WERI-Rb-1 (cell line): ENCODE measurements at regions not wholly inside any gene's neighbourhood (a gene's known extent, or its start where the extent isn't known, plus 50 kb on each side); places are given as distances from the start of the nearest gene placed in this dataset.

ENCODE experiments used
- DNase-seq: peaks from one replicate; pipeline ENCODE4 v3.0.0-alpha.2; 2020
- H3K27ac ChIP-seq: fragments of 250-450 bp; sonication (Bioruptor Pico); 2 replicates; pipeline ENCODE4 v1.5.1; 2020; ENCODE audit warnings: mild to moderate bottlenecking, moderate library complexity
- H3K27me3 ChIP-seq: fragments of 250-450 bp; sonication (Bioruptor Pico); 2 replicates; pipeline ENCODE4 v1.5.1; 2021; ENCODE audit warnings: mild to moderate bottlenecking, low read depth, moderate library complexity; ENCODE audit not compliant: insufficient read depth, severe bottlenecking
- H3K36me3 ChIP-seq: fragments of 250-450 bp; sonication (Bioruptor Pico); 2 replicates; pipeline ENCODE4 v1.5.1; 2020; ENCODE audit warnings: mild to moderate bottlenecking, moderate library complexity
- H3K4me3 ChIP-seq: 2 replicates; pipeline ENCODE4 v1.5.1; 2011; ENCODE audit warnings: low read depth, mild to moderate bottlenecking, control low read depth, low read length
- H3K9me3 ChIP-seq: fragments of 250-450 bp; sonication (Bioruptor Pico); 2 replicates; pipeline ENCODE4 v1.5.1; 2021; ENCODE audit warnings: mild to moderate bottlenecking, moderate library complexity; ENCODE audit not compliant: severe bottlenecking
- TF ChIP-seq, protein P1 (sequence below): IDR thresholded peaks from 2 replicates; pipeline ENCODE4 v1.5.1; 2011; ENCODE audit warnings: low read depth, mild to moderate bottlenecking, control low read depth, inconsistent platforms, low read length

DNA sequence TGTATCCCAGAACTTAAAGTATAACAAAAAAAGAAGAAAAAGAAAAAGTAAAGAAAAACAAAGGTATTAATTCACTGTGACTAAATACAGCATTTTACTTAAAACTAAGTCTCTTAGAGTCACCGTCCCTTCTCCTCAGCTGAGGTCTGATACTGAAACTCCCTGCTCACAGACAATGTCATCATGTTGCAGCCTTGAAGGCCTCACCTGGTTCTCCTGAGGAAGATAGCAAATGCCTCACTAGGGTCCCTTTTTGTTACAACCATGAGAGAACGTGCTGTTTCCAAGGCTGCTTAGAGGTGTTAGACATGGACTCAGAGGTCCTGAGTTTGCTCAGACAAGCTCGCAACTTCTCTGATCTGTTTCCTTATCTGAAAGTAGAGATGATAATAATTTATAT lies 357.2 kb downstream of the MTRR start:
- TF ChIP-seq, protein P1, sequence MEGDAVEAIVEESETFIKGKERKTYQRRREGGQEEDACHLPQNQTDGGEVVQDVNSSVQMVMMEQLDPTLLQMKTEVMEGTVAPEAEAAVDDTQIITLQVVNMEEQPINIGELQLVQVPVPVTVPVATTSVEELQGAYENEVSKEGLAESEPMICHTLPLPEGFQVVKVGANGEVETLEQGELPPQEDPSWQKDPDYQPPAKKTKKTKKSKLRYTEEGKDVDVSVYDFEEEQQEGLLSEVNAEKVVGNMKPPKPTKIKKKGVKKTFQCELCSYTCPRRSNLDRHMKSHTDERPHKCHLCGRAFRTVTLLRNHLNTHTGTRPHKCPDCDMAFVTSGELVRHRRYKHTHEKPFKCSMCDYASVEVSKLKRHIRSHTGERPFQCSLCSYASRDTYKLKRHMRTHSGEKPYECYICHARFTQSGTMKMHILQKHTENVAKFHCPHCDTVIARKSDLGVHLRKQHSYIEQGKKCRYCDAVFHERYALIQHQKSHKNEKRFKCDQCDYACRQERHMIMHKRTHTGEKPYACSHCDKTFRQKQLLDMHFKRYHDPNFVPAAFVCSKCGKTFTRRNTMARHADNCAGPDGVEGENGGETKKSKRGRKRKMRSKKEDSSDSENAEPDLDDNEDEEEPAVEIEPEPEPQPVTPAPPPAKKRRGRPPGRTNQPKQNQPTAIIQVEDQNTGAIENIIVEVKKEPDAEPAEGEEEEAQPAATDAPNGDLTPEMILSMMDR: no peak
- no peak overlapping the region for H3K4me3 ChIP-seq
- peaks cover 35% of the 10 kb centered on the region for H3K27me3 ChIP-seq
- H3K9me3 ChIP-seq: no peaks in the 10 kb centered on the region
- DNase-seq: no peak
- no peak overlapping the region for H3K27ac ChIP-seq
- H3K36me3 ChIP-seq: no peaks in the 10 kb centered on the region

- H3K4me3 ChIP-seq: no peak overlapping the region
- no peak for DNase-seq
- H3K27me3 ChIP-seq: peaks cover 42% of the 10 kb centered on the region
These were observed 358.2 kb downstream of the MTRR start for GRCh38 chr5:8227112-8227511.

DNA sequence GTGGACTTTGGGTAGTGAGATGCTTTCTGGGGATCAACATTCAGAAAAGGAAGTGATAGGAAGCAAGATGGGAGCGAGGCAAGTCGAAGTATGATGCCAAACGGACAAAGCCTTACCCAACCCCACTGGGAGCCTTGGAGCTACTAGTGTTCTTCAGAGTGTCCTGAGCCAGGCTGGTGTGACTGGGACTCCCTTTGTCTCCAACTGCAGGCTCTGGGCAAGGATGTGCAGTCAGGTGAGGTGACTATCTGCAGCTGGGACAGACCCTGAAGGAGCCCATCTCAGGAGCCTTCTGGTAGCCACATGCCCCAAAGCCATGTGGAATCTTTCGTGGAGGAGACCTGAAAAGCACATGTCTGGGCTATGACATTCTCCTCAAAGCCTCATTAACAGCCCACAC lies 360.6 kb downstream of the MTRR start:
- DNase-seq: no peak
- H3K9me3 ChIP-seq: no peaks in the 10 kb centered on the region

More at GRCh38 chr5:8227112-8227511, 358.2 kb downstream of the MTRR start:
- Histone ChIP-seq H3K27ac (no peak overlapping the region), H3K9me3 (no peaks in the 10 kb centered on the region), H3K36me3 (no peaks in the 10 kb centered on the region)
- TF ChIP-seq, protein P1: no peak

DNA sequence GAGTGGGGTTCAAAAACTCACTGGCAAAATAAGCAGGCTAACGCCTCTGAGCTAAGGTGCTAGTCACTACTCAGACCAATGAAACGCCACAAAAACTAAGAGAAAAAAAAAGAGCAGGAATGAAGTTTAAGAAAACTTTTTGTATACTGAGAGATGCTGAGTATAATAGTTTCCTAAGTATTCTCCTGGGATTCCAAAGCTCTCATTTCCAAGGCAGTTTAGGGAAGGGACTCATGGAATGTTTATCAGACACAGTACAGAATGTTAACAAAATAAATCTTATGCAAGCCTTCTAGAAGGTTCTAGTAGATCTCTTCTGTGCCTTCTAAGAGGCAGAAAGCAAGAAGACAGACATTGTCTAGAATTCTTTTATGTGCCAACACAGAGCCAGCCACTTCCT lies 361.9 kb downstream of the MTRR start:
- Histone ChIP-seq H3K27me3 (peaks cover 42% of the 10 kb centered on the region), H3K9me3 (no peaks in the 10 kb centered on the region), H3K36me3 (no peaks in the 10 kb centered on the region), H3K4me3 (no peak overlapping the region), H3K27ac (no peak overlapping the region)
- no peak for DNase-seq
- TF ChIP-seq, protein P1: no peak

More for the DNA sequence above, 360.6 kb downstream of the MTRR start:
- no peak overlapping the region for H3K27ac ChIP-seq
- TF ChIP-seq, protein P1: no peak
- H3K27me3 ChIP-seq: peaks cover 42% of the 10 kb centered on the region
- no peaks in the 10 kb centered on the region for H3K36me3 ChIP-seq
- no peak overlapping the region for H3K4me3 ChIP-seq

DNA sequence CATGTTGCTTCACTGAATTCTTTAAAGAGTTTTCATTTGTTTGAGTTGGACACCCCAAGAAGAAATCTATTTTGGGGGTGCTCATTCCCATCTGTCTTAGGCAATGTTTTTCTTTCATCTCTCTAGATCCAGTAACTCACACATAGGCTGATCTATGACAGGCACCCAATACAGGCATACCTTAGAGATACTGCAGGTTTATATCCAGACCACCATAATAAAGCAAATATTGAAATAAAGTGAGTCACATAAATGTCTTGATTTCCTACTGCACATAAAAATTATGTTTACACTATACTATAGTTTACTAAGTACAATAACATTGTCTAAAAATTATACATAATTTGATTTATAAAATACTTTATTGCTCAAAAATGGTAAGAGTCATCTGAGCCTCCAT lies 364.5 kb downstream of the MTRR start:
- TF ChIP-seq, protein P1: no peak
- Histone ChIP-seq H3K27ac (no peak overlapping the region), H3K27me3 (peaks cover 36% of the 10 kb centered on the region), H3K4me3 (no peak overlapping the region), H3K36me3 (no peaks in the 10 kb centered on the region), H3K9me3 (no peaks in the 10 kb centered on the region)
- DNase-seq: no peak

DNA sequence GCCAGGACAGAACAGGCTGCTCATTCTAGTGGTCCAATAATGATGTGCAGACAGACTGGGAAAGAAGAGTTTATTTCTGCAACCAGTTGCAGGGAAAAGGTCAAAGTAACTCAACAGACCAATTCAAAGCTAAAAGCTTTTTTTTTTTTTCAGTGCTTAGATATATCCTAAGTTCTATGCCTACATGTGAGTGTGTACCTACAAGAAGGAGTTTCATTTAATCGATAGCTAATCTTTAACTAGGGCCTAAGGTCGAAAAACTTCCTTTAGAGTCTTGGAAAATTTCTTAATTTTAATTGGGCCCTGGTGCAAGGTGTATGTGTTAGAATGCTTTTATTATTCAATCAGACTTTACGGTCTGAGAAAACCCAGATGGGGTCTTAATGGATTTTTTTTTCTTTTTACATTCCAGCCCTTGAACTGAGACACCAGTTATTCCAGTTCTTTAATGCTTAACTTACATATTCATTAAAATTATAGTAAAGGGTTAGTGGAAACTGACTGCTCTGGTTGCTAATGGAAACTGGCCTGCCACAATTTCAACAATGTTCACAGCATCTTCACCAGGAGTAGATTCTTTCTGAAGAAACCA lies 365.3 kb downstream of the MTRR start:
- no peaks in the 10 kb centered on the region for H3K36me3 ChIP-seq
- no peak for DNase-seq
- H3K9me3 ChIP-seq: no peaks in the 10 kb centered on the region
- TF ChIP-seq, protein P1: no peak
- peaks cover 29% of the 10 kb centered on the region for H3K27me3 ChIP-seq
- no peak overlapping the region for H3K4me3 ChIP-seq
- no peak overlapping the region for H3K27ac ChIP-seq
